ENCODE measurements at regions not wholly inside any gene's neighbourhood (a gene's known extent, or its start where the extent isn't known, plus 50 kb on each side); places are given as distances from the start of the nearest gene placed in this dataset.

- DNase-seq (ENCODE audit: low spot score), result no peak
Measured at GRCh38 chr6:154561750-154562149, 51.3 kb upstream of the CNKSR3 start.

- DNase-seq (ENCODE audit: low spot score), result no peak
Measured at GRCh38 chr6:154565331-154565730, 54.8 kb upstream of the CNKSR3 start.

GRCh38 chr6:154566866-154567265 is 56.4 kb upstream of the CNKSR3 start:
- no peak for DNase-seq (ENCODE audit: low spot score)

GRCh38 chr6:154567695-154568220 is 57.3 kb upstream of the CNKSR3 start:
- no peak for DNase-seq (ENCODE audit: low spot score)

GRCh38 chr6:154569156-154569862 is 58.8 kb upstream of the CNKSR3 start:
- DNase-seq (ENCODE audit: low spot score), result no peak

- DNase-seq (ENCODE audit: low spot score), result no peak
Measured at GRCh38 chr6:154570505-154570904, 60.0 kb upstream of the CNKSR3 start.

- DNase-seq (ENCODE audit: low spot score), result no peak
Measured at GRCh38 chr6:154572556-154572955, 62.1 kb upstream of the CNKSR3 start.

GRCh38 chr6:154578004-154578559 is 67.6 kb upstream of the CNKSR3 start:
- DNase-seq (ENCODE audit: low spot score), result no peak

- DNase-seq (ENCODE audit: low spot score), result no peak
Measured at GRCh38 chr6:154579046-154579445, 68.6 kb upstream of the CNKSR3 start.

GRCh38 chr6:154579485-154579884 is 69.0 kb upstream of the CNKSR3 start:
- no peak for DNase-seq (ENCODE audit: low spot score)

GRCh38 chr6:154580397-154581135 is 70.1 kb upstream of the CNKSR3 start:
- DNase-seq (ENCODE audit: low spot score), result no peak

- no peak for DNase-seq (ENCODE audit: low spot score)
Measured at GRCh38 chr6:154582696-154583095, 72.2 kb upstream of the CNKSR3 start.

GRCh38 chr6:154583546-154584188 is 73.2 kb upstream of the CNKSR3 start:
- DNase-seq (ENCODE audit: low spot score), result no peak

GRCh38 chr6:154590756-154591155 is 80.3 kb upstream of the CNKSR3 start:
- no peak for DNase-seq (ENCODE audit: low spot score)

GRCh38 chr6:154591234-154591633 is 80.7 kb upstream of the CNKSR3 start:
- DNase-seq (ENCODE audit: low spot score), result no peak

GRCh38 chr6:154592199-154592860 is 81.8 kb upstream of the CNKSR3 start:
- DNase-seq (ENCODE audit: low spot score), result no peak

- DNase-seq (ENCODE audit: low spot score), result no peak
Measured at GRCh38 chr6:154593122-154593521, 82.6 kb upstream of the CNKSR3 start.

- DNase-seq (ENCODE audit: low spot score), result no peak
Measured at GRCh38 chr6:154594496-154595198, 84.2 kb upstream of the CNKSR3 start.

GRCh38 chr6:154595538-154595937 is 85.1 kb upstream of the CNKSR3 start:
- DNase-seq (ENCODE audit: low spot score), result no peak

- DNase-seq (ENCODE audit: low spot score), result no peak
Measured at GRCh38 chr6:154596009-154596408, 85.5 kb upstream of the CNKSR3 start.

GRCh38 chr6:154596701-154597100 is 86.2 kb upstream of the CNKSR3 start:
- no peak for DNase-seq (ENCODE audit: low spot score)

All from CD4-positive, alpha-beta T cell treated with Interleukin-2 at 100 ng/mL for 4 hours (primary cell).